GM19025 (cell line): ENCODE measurements at regions not wholly inside any gene's neighbourhood (a gene's known extent, or its start where the extent isn't known, plus 50 kb on each side); places are given as distances from the start of the nearest gene placed in this dataset.
"Not testable (repeated sequence)": the region's sequence is repeated elsewhere in the genome, so short reads cannot be mapped to it uniquely, and the experiment has no call there.

Experiments used
- ATAC-seq: cut with Tn5 transposase; IDR thresholded peaks from one replicate; pipeline ENCODE4 v1.9.1; 2021; ENCODE audit warnings: mild to moderate bottlenecking, low read depth, moderate library complexity; ENCODE audit not compliant: unreplicated experiment

DNA sequence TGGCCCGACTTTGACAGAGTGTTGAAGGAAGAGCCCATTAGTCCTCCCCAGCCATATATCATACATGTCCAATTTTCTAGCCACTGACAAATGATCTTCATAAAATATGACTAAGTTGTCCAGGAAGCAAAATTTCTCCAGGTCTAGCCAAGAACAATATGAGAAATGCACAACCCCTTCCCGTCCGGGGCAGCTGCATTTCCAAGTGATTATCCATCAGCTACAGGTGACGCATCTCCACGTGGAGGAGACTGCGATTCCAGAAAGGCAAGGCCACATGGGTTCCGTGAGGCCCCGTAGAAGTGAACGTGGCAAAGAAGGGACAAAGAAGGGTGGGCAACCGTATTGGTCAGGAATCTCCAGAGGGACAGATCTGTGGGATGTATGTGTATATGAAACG is 118.6 kb downstream of the ATP6V0E2 start:
- ATAC-seq, result not testable (repeated sequence)

DNA sequence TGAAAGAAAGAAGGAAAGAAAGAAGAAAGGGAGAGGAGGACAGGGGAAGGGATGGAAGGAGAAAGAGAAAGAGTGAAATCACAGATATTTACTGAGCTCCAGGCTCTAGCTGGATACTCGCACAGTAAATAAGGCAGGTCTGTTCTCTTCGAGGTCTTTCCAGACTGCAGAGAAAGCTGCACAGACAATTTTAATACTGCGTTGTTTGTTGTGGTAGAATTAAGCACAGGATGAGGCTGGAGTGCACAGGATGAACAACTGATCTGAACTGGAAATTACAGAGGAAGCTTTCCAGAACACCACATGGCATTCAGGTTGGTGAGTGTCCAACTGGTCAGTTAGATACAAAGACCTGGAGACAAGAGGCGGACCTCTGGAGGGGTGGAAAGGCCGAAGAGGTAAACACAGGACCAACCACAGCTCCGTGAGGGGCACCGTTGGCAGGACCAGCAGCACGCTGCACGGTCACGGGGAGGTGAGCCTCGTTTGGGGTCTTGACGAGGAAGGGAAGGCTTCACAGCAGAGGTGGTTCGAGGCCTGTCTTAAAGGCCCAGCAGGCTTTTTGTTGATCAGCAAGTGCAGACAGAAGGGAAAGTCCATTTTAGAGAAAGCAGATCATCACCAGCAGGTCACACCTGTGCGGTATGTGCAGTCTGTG is 121.7 kb downstream of the ATP6V0E2 start:
- ATAC-seq, result not testable (repeated sequence)

DNA sequence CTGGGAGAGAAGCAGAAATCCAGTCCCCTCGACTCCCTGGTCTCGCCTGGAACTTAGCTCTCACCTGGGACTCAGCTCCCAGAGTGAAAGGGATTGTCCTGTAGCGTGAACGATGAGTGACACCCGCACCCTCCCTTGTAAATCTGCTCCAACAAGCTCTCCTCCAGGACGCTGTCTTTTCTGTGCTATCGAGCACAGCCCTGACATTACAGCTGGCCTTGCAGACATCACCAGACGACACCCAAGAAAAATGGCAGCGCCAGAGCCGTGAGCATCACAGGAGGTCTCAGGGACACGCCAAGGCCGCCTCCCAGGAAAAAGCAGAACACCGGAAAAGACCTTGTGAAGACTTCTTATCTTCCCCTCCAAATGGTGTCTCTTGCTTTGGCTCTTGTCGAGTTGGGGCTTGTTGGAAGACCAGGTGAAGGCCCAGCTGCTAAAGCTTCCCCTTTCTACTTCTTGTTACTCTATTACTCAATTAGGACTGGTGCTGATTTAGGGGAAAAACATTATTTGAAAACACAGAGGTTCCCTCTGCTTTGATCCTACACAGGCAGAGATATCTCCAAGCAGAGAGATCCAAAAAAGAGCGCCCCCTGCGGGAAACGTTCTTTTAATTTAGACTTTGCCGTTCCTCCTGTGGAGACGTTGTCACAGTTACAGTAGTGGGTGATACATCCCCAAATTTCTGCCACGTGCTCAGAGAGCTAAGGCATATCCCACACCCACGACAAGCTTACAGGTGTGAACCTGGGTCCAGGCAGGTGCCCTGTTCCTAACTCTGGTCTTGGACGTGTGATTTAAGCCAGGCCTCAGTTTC is 127.2 kb downstream of the ATP6V0E2 start:
- ATAC-seq, result not testable (repeated sequence)

DNA sequence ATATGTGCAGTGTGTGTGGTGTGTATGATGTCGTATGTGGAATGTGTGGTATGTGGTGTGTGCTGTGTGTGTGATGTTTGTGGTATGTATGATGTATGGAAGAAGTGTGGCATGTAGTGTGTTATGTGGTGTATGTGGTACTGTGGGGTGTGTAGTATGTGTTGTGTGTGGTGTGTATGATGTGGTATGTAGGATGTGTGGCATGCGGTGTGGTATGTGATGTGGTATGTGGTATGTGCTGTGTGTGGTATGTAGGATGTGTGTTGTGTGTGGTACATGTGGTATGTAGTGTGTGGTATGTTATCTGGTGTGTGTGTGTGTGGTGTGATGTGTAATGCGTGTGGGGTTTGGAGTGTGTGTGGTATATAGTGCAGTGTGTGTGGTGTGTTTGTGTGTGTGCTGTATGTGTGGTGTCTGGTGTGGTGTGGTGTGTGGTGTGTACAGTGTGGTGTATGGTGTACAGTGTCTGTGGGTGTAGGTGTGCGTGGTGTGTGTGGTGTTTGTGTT is 129.6 kb downstream of the ATP6V0E2 start:
- no peak for ATAC-seq

DNA sequence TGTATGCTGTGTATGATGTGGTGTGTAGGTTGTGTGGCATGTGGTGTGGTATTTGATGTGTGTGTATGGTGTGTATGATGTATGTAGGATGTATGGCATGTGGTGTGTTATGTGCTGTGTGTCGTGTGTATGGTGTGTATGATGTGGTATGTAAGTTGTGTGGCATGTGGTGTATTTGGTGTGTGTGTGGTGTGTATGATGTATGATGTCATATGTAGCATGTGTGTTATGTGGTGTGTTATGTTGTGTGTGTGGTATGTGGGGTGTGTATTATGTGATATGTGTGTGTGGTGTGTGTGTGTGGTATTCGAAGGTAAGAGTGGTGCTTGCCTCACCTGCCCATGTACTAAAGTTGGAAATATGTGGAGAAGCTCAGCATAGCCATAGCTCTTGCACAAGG is 130.2 kb downstream of the ATP6V0E2 start:
- not testable (repeated sequence) for ATAC-seq

DNA sequence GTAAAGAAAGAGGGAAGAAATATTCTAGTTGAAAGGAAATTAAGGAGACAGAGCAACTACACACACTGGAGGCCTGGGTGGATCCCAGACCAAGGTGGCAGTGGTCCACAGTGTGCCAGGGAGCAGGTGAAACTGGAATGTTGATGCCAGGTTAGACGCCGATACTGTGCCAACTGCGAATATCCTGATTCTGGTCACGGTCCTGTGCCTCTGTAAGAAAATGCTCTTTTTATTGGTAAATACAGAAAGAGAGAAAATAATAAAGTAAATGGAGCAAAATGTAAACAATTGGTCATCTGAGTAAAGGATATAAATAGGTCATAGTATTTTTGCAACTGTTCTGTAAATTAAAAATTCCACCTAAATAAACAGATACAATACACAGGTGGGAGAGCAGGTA is 131.1 kb downstream of the ATP6V0E2 start:
- ATAC-seq, result not testable (repeated sequence)

DNA sequence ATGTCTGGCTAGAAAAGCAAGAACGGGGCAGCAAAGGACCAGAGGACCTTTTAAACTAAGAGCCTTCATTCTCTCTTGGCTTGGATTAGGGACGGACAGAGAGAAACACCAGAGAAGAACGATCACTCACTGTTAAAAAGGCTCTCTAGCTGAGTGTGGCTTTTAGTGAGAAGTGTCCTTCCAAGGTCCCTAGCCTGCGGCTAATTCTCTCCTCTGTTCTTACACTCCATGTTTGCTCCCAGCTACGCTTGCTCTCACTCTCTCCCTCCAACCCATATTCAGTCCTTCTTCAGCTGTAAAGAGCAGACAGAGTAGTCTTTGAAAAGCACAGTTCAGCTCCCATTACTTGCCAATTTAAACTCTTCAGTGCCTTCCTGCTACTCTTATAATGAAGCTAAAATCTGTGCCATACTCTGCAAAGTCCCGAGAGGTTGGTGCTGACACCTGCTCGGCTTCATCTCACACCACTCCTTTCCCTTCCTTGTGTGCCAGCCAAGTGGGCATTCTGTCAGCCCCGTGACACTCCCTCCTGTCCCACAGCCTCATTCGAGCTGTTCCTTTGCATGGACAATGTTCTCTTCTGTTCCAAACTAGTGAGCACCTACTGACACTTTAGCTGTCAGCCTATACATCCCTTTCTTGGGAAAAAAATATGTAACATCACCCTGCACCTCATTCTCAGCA is 136.0 kb downstream of the ATP6V0E2 start:
- not testable (repeated sequence) for ATAC-seq

DNA sequence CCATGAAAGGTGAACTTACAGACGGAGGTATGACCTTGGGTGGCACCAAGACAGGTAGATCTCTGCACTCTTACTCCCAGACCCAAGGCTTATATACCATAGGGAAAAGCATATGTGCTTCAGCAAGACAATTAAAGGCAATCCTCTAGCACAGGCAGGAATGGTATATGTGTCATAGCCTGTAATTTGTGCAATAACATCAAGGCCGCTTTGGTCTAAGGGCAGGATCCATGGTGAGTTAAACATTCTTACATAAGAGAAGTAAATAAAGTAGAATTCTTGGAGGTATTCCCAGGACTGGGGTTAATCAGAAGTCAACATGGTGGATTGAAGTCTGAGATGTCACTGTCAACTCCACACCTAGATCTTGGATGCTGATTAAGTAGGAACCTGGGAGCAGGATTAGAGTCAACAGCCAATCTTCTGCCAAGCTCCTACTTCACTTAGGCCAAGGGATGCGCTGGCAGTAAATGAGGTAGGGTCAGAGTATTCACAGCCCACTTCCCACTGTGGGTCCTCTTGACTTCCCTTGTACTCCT is 143.0 kb downstream of the ATP6V0E2 start:
- ATAC-seq, result not testable (repeated sequence)

DNA sequence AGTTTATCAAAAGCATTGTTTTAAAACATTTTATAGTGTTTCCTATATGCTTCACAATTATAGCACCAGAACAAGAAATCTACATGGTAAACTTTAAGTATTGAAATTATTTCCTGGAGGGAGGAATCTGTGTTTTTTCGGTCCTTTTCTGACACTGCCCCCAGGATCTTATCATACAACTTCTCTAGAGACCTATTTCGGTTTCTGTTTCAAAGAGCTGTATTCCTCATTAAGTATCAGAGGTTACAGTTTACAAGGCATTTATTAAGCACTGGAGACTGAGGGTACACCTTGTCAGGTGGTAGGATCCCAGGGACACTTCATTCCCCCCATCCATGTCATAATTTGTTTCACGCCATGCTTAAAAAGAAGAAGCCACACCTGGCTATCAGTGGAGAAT is 146.4 kb downstream of the ATP6V0E2 start:
- not testable (repeated sequence) for ATAC-seq

DNA sequence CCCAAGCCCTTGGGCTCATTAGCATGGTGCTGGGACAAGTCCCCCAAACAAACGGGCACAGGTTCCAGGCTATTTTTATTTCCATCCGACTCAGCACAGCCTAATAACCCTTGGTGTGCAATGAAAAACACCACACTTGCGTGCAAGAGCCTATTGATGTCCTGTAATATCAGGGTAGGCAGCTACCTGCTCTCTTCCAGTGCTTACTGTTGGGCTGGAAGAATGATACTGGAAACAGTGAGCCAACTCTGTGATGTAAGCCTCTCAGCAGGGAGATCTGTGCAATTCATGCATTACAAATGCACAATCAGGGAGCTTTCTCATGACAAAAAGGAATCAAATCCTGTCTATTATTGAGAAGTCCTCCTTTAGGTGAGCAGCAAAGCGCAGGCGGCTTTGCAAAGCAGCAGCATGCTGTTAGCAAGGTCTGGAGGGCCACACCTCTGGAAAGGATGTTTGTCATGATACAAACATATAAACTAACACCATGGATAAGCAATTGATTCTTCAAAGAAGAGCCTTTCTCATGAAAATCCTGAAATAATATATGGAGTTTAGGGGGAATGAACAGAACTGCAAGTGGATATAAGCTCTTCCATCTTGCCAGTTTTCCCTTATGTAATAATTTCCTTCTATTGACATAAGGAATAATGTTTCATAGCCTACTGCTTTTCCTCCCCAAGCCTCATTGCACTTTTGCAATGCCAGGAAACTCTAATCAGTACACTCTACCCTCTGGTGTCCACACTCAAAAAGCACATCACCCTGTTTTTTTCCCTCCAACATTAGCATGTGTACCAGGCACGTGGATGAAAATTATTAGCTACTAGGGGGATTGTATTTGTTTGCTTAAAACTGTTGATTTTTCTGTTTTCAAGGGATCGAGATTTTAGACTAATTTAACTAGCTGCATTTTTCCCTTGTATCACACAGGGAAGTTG is 151.1 kb downstream of the ATP6V0E2 start:
- not testable (repeated sequence) for ATAC-seq

DNA sequence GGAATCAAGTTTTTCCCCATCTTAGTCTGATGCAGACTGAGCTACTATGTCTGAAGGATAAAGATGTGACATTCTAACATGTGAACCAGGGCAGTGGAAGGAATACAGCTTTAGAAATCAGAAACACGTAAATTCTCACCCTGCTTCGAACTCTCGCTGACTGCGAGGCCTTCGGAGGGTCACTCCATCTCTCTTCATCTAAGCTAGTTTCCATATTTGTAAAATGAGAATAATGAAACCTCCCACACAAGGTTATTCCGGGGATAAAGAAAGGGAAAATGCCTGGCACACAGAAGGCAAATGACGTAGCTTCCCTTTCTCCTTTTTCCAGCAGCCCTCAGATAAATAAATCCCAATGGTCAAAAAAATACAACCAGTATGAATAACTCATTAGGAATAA is 152.0 kb downstream of the ATP6V0E2 start:
- not testable (repeated sequence) for ATAC-seq

DNA sequence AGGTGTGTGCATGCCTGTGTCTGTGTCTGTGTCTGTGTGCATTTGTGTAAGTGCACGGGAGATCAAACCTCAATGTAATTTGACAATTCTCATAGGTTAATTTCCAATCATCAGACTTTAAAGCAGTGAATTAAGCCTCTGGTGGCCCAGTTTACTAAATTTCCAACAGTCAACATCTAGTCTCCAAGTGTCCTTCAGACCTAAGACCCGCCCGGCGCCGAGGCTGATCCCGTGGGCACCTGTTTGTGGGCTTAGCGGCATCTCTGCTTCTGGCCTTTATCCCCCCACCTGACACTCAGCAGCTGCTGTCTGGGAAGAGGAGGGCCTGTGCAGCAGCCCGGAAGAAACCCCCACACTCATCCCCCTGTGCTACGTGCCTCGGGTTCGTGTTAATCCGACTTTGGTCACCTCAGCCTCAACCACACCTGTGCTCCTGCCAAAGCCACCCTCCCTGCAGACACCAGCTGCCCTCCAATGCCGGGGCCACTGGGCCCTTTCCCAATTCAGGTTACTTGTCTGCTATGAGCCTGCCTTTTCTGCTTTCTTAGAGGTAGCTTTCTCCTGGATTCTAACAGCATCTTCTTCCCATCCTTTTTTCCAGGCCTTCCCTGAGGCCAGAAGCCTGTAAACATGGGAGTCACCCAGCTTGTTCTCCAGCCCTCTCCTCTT is 154.7 kb downstream of the ATP6V0E2 start:
- ATAC-seq, result not testable (repeated sequence)

DNA sequence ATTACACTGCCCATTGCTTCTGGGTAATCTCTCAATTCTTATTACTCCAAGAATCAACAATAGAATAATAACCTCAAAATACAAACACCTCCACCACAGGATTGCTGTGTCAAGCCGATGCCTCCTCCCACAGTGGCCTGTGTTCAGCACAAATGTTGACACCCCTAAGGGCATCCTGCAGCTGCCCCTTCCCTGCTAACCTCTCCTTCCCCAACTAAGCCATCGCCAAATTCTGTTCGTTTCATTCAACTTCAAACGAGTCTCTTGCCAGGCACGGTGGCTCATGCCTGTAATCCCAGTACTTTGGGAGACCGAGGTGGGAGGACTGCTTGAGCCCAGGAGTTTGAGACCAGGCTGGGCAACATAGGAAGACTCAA is 155.2 kb downstream of the ATP6V0E2 start:
- not testable (repeated sequence) for ATAC-seq

DNA sequence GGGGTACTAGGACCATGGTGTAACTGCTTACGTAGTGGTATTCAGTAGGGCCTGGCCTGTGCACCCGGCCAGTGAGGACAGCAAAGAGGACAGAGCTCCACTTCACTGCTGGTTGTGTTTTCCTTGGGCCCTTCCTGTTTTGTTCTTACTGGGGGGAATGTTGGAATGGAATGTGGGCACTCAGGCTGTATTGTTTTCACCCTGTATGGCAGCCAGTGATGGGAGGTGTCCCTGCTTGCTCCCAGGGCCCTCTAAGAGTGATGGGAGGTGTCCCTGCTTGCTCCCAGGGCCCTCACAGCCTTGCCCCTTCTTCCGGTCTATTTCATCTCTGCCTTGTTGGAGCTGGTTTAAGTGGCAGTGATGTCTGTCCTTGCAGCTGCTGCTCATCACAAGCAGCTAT is 158.0 kb downstream of the ATP6V0E2 start:
- ATAC-seq, result not testable (repeated sequence)

DNA sequence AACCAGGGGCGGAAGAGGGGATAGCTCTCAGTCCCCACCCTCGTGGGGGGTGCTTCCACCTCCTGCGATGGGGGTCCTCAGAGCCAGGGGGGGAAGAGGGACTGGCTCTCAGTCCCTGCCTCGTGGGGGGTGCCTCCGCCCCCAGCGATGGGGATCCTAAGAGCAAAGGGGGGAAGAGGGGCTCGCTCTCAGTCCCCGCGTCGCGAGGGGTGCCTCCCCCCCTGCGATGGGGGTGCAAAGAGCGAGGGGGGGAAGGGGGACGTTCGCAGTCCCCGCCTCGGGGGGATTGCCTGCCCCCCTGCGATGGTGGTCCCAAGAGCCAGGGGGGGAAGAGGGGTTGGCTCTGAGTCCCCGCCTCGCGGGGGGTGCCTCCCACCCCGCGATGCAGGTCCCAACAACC is 159.9 kb downstream of the ATP6V0E2 start:
- ATAC-seq, result not testable (repeated sequence)

DNA sequence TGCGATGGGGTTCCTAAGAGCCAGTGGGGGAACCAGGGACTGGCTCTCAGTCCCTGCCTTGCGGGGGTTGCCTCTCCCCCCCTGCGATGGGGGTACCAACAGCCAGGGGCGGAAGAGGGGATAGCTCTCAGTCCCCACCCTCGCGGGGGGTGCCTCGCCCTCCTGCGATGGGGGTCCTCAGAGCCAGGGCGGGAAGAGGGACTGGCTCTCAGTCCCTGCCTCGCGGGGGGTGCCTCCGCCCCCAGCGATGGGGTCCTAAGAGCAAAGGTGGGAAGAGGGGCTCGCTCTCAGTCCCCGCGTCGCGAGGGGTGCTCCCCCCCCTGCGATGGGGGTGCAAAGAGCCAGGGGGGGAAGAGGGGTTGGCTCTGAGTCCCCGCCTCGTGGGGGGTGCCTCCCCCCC is 162.0 kb downstream of the ATP6V0E2 start:
- ATAC-seq, result not testable (repeated sequence)

DNA sequence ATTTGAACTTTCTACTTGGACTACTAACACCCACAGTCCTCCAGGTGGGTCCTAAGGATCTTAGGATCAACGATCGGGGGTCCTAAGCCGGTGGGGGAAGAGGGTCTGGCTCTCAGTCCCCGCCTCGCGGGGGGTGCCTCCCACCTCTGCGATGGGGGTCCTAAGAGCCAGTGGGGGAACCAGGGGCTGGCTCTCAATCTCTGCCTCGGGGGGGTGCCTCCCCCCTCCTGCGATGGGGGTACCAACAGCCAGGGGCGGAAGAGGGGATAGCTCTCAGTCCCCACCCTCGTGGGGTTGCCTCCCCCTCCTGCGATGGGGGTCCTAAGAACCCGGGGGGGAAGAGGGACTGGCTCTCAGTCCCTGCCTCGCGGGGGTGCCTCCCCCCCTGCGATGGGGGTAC is 165.3 kb downstream of the ATP6V0E2 start:
- ATAC-seq, result not testable (repeated sequence)

DNA sequence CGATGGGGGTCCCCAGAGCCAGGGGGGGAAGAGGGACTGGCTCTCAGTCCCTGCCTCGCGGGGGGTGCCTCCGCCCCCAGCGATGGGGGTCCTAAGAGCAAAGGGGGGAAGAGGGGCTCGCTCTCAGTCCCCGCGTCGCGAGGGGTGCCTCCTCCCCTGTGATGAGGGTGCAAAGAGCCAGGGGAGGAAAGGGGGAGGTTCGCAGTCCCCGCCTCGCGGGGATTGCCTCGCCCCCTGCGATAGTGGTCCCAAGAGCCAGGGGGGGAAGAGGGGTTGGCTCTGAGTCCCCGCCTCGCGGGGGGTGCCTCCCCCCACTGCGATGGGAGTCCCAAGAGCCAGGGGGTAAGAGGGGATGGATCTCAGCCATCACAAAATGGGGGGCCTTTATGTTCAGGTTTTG is 168.5 kb downstream of the ATP6V0E2 start:
- ATAC-seq, result not testable (repeated sequence)

DNA sequence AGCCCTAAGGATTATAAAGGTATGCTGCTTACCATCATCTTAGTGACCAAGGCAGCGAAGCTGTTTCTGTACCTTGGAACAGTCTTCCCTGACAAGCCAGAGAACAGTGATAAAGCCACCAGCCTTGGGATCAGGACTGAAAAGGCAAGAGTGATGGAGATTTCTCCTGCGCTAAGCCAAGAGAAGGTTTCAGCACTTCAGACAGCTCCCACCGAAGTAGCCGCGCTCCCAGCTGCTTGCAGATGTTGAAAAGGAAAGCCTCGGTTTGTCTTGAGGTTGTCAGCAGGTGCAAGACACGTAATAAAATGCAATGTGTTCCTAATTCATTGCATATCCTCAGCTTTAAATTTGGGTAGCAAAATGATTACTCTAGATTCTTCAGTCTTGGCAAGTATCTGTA is 171.0 kb downstream of the ATP6V0E2 start:
- ATAC-seq, result not testable (repeated sequence)
